ENCODE measurements at regions not wholly inside any gene's neighbourhood (a gene's known extent, or its start where the extent isn't known, plus 50 kb on each side); places are given as distances from the start of the nearest gene placed in this dataset.

DNA sequence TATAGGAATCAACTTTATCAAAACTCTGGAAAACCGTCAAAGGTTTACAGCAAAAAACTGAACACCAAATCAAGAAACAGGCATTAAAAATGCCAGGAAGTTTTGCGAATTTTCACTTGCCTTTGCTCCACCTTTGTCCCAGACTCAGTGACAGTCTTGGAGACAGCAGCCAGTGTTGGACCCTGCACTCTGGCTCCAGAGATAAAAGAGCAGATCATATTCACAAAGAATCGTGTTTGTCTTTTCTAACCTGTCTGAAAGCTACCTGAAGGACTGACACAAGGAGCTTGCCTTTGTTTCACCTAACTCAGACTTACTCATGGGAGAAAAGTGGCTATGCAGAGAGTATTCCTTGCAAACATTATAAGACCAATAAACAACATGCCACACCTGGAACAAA is 74.0 kb upstream of the TCF12 start:
- Histone ChIP-seq H3K27me3 (ENCODE audit: insufficient read depth, low read length) (no peaks in the 10 kb centered on the region), H3K9ac (ENCODE audit: extremely low read depth, insufficient read length, low read length) (no peak overlapping the region), H2AFZ (ENCODE audit: low read length) (no peak overlapping the region), H3K23me2 (ENCODE audit: insufficient read length, low read depth, low read length, poor library complexity, severe bottlenecking) (no peaks in the 10 kb centered on the region), H2AK5ac (ENCODE audit: insufficient read length, low read length) (no peak overlapping the region), H2BK20ac (ENCODE audit: low read depth, low read length, poor library complexity, severe bottlenecking) (no peak overlapping the region), H3K4me2 (ENCODE audit: insufficient read depth, insufficient read length, low read length) (no peak overlapping the region), H3T11ph (ENCODE audit: low read length) (no peak overlapping the region), H4K8ac (replicated peaks; ENCODE audit: insufficient read length, low read depth, low read length) (no peak overlapping the region), H2BK120ac (ENCODE audit: low read depth, low read length, poor library complexity, severe bottlenecking) (no peak overlapping the region), H3K4ac (ENCODE audit: low read depth, low read length) (no peak overlapping the region), H3K18ac (ENCODE audit: insufficient read length, low read depth, low read length) (no peak overlapping the region), H4K91ac (ENCODE audit: insufficient read length, low read depth, low read length) (no peak overlapping the region), H2BK15ac (ENCODE audit: low read depth, low read length) (no peak overlapping the region), H3K9me3 (ENCODE audit: control insufficient read depth, low read depth, low read length) (no peaks in the 10 kb centered on the region), H2BK5ac (ENCODE audit: insufficient read length, low read length) (no peak overlapping the region), H3K79me1 (ENCODE audit: insufficient read depth, low read depth, low read length, poor library complexity, severe bottlenecking) (no peaks in the 10 kb centered on the region), H4K20me1 (ENCODE audit: control insufficient read depth, insufficient read depth, insufficient read length) (no peaks in the 10 kb centered on the region), H3K23ac (ENCODE audit: insufficient read length, low read depth, low read length) (no peak overlapping the region), H3K4me1 (ENCODE audit: insufficient read depth, low read length) (no peaks in the 10 kb centered on the region), H4K5ac (ENCODE audit: insufficient read length, low read depth, low read length) (no peak overlapping the region), H3K27ac (ENCODE audit: insufficient read length, low read depth, low read length) (no peak overlapping the region), H2BK12ac (ENCODE audit: insufficient read length, low read depth, low read length) (no peak overlapping the region), H3K14ac (ENCODE audit: insufficient read depth, low read length) (no peak overlapping the region), H3K56ac (ENCODE audit: insufficient read length, low read depth, low read length) (no peak overlapping the region), H3K79me2 (ENCODE audit: insufficient read depth, low read length) (no peaks in the 10 kb centered on the region)
- H3K27me3 Mint-ChIP-seq (ENCODE audit: low read depth) = no peaks in the 10 kb centered on the region
- H3K9me3 Mint-ChIP-seq = no peaks in the 10 kb centered on the region
- H3K4me3 Mint-ChIP-seq = no peak overlapping the region
- TF ChIP-seq, protein P1, sequence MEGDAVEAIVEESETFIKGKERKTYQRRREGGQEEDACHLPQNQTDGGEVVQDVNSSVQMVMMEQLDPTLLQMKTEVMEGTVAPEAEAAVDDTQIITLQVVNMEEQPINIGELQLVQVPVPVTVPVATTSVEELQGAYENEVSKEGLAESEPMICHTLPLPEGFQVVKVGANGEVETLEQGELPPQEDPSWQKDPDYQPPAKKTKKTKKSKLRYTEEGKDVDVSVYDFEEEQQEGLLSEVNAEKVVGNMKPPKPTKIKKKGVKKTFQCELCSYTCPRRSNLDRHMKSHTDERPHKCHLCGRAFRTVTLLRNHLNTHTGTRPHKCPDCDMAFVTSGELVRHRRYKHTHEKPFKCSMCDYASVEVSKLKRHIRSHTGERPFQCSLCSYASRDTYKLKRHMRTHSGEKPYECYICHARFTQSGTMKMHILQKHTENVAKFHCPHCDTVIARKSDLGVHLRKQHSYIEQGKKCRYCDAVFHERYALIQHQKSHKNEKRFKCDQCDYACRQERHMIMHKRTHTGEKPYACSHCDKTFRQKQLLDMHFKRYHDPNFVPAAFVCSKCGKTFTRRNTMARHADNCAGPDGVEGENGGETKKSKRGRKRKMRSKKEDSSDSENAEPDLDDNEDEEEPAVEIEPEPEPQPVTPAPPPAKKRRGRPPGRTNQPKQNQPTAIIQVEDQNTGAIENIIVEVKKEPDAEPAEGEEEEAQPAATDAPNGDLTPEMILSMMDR (conservative IDR thresholded peaks at IDR 0.05) = no peak
- no peak for DNase-seq
- no peaks in the 10 kb centered on the region for H3K36me3 Mint-ChIP-seq (ENCODE audit: insufficient read depth in 1 of 3, low read depth in 3 of 3)
- peaks cover 0 to 2% of the 10 kb centered on the region in 2 experiments; a peak in 3 of 4 replicates for H3K4me1 Mint-ChIP-seq
- no peak overlapping the region; a peak in 1 of 7 replicates for H3K27ac Mint-ChIP-seq
- WGBS (ENCODE audit: extremely low coverage, insufficient read length, low lambda C conversion rate) = no CpG with 5 or more reads among the region's 3 CpGs
